Right atrium auricular region (tissue), 2 donors: ENCODE measurements at regions not wholly inside any gene's neighbourhood (a gene's known extent, or its start where the extent isn't known, plus 50 kb on each side); places are given as distances from the start of the nearest gene placed in this dataset.

Experiments
- DNase-seq: peaks from one replicate; pipeline ENCODE4 v3.0.0-alpha.2; 2019; ENCODE audit warnings: low spot score
- H3K27ac ChIP-seq, 2 donors: fragments of 200-600 bp; sonication (generic); 1 replicate in 1 of 2; 2 replicates in 1 of 2; pipeline ENCODE4 v1.5.1; 2016 to 2019
- H3K27me3 ChIP-seq, 2 donors: fragments of 200-600 bp; sonication (generic); one replicate each; pipeline versions ENCODE4 v1.5.1 to v1.6.0; 2017 to 2019
- H3K36me3 ChIP-seq: fragments of 200-600 bp; sonication (generic); one replicate; pipeline ENCODE4 v1.5.1; 2016
- H3K4me1 ChIP-seq, 2 donors: fragments of 200-600 bp; sonication (generic); one replicate each; pipeline versions ENCODE4 v1.5.1 to v1.6.0; 2017 to 2019
- H3K4me3 ChIP-seq, 2 donors: fragments of 200-600 bp; sonication (generic); 1 replicate in 1 of 2; 2 replicates in 1 of 2; pipeline ENCODE4 v1.5.1; 2017 to 2019; ENCODE audit warnings: mild to moderate bottlenecking in 1 of 2, moderate library complexity in 1 of 2
- H3K9me3 ChIP-seq, 2 donors: fragments of 200-600 bp; sonication (generic); one replicate each; pipeline ENCODE4 v1.5.1; 2019
- CTCF ChIP-seq, 2 donors: fragments of 200-600 bp; sonication (generic); IDR thresholded peaks; one replicate each; pipeline ENCODE4 v1.5.1; 2019; ENCODE audit warnings: antibody characterized with exemption in 2 of 2

DNA sequence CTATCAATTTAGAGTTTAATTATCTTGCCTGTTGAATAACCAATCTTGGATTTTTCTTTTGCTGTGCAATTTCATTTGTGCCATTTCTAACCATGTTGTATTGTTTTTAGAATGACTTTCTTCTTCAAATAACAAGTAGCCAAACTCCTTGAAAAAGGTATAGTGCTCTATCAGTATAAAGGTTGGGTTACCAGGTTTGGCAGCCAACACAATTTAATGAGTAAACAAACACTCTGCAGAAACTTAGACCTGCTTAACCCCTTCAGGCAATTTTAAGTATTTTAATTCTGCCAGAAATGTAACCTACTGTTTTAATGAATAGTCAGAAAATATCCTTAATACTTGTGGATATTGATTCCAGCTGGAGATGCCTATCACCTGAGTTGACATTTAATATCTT is 299.8 kb downstream of the ARL4A start:
- H3K36me3 ChIP-seq = no peaks in the 10 kb centered on the region
- no peak for TF ChIP-seq CTCF (IDR thresholded peaks at IDR 0.05)
- DNase-seq = no peak

GRCh38 chr7:12990440-12990839 is 303.0 kb downstream of the ARL4A start:
- no peak for TF ChIP-seq CTCF (IDR thresholded peaks at IDR 0.05)
- no peak for DNase-seq
- Histone ChIP-seq H3K9me3 (no peaks in the 10 kb centered on the region), H3K27ac (no peak overlapping the region), H3K4me1 (no peaks in the 10 kb centered on the region), H3K4me3 (no peak overlapping the region), H3K36me3 (no peaks in the 10 kb centered on the region), H3K27me3 (no peaks in the 10 kb centered on the region)

More for the DNA sequence above, 299.8 kb downstream of the ARL4A start:
- Histone ChIP-seq H3K27ac (no peak overlapping the region), H3K4me3 (no peak overlapping the region), H3K27me3 (no peaks in the 10 kb centered on the region), H3K9me3 (no peaks in the 10 kb centered on the region), H3K4me1 (no peaks in the 10 kb centered on the region)

DNA sequence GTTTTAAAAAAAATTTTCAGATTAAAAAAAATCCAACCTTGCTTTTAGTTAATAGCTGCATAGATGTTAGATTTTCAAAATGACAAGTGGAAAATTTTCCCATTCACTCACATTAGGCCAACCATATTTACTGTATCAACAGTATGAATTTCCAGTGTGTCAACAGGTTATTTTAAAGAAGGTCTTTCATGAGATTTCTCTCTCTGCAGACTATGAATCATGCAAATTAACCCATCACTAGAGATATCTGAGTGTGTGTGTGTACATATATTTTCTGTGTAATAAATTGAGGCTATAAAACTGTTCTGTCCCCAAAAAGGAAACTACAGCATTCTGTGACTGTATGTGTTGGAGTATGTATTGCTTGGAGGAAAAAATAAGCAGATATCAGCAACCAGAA is 305.6 kb downstream of the ARL4A start:
- TF ChIP-seq CTCF (IDR thresholded peaks at IDR 0.05) = no peak
- Histone ChIP-seq H3K36me3 (no peaks in the 10 kb centered on the region), H3K27me3 (no peaks in the 10 kb centered on the region), H3K9me3 (no peaks in the 10 kb centered on the region), H3K4me3 (no peak overlapping the region), H3K27ac (no peak overlapping the region), H3K4me1 (no peaks in the 10 kb centered on the region)
- DNase-seq = no peak

DNA sequence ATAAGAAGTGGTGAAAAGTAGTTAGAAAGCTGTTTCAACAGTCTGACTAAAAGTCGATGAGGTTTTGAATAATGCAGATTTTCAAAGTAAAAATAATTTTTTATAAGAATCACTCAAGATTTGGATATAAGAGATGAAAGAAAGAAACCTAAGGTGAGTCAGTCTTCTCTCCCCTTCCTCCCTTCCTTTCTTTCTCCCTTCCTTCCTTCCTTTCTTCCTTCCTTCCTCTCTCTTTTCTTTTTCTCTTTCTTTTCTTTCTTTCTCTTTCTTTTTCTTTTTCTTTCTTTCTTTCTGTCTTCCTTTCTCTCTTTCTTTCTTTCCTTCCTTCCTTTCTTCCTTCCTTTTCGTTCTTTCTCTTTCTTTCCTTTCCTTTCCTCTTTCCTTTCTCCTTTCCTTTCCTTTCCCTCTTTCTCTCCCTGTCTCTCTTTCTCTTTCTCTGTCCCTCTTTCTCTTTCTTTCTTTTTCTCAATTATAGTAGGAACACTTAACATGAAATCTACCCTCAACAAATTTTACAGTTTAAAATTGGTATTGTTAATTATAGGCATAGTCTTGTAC is 308.6 kb downstream of the ARL4A start:
- no peak for TF ChIP-seq CTCF (IDR thresholded peaks at IDR 0.05)
- Histone ChIP-seq H3K27ac (no peak overlapping the region), H3K27me3 (no peaks in the 10 kb centered on the region), H3K4me1 (no peaks in the 10 kb centered on the region), H3K9me3 (no peaks in the 10 kb centered on the region), H3K4me3 (no peak overlapping the region), H3K36me3 (no peaks in the 10 kb centered on the region)
- no peak for DNase-seq

- DNase-seq = no peak
- no peaks in the 10 kb centered on the region for H3K36me3 ChIP-seq
- H3K4me3 ChIP-seq = no peak overlapping the region
- no peaks in the 10 kb centered on the region for H3K27me3 ChIP-seq
- H3K9me3 ChIP-seq = no peaks in the 10 kb centered on the region
- no peak overlapping the region for H3K27ac ChIP-seq
- H3K4me1 ChIP-seq = no peaks in the 10 kb centered on the region
- no peak for TF ChIP-seq CTCF (IDR thresholded peaks at IDR 0.05)
These were observed 319.9 kb downstream of the ARL4A start for GRCh38 chr7:13007331-13007730.

GRCh38 chr7:13009517-13009916 is 322.1 kb downstream of the ARL4A start:
- H3K4me1 ChIP-seq = no peaks in the 10 kb centered on the region
- no peaks in the 10 kb centered on the region for H3K36me3 ChIP-seq
- TF ChIP-seq CTCF (IDR thresholded peaks at IDR 0.05) = no peak
- no peak for DNase-seq
- no peak overlapping the region for H3K4me3 ChIP-seq
- H3K27me3 ChIP-seq = no peaks in the 10 kb centered on the region
- H3K9me3 ChIP-seq = no peaks in the 10 kb centered on the region
- no peak overlapping the region for H3K27ac ChIP-seq
